MM.1S (cell line): ENCODE measurements at regions not wholly inside any gene's neighbourhood (a gene's known extent, or its start where the extent isn't known, plus 50 kb on each side); places are given as distances from the start of the nearest gene placed in this dataset.

Experiments
- DNase-seq: peaks from one replicate; pipeline ENCODE4 v3.0.0-alpha.2; 2015
- H2AFZ ChIP-seq: fragments of 300-600 bp; sonication (generic); 2 replicates; pipeline ENCODE4 v1.6.0; 2016; ENCODE audit warnings: antibody characterized with exemption, low read length
- H3F3A ChIP-seq: fragments of 300-600 bp; sonication (generic); 2 replicates; pipeline ENCODE4 v1.6.1; 2016; ENCODE audit warnings: mild to moderate bottlenecking, antibody characterized with exemption, low read length, moderate library complexity, mixed read lengths; ENCODE audit not compliant: insufficient read depth
- H3K27ac ChIP-seq: fragments of 300-600 bp; sonication (generic); 2 replicates; pipeline ENCODE4 v1.5.1; 2016; ENCODE audit warnings: mild to moderate bottlenecking, low read length
- H3K27me3 ChIP-seq: fragments of 300-600 bp; sonication (generic); replicated peaks from 2 replicates; pipeline ENCODE4 v1.6.0; 2016; ENCODE audit warnings: low read length; ENCODE audit not compliant: insufficient read depth
- H3K36me3 ChIP-seq: fragments of 300-600 bp; sonication (generic); replicated peaks from 2 replicates; pipeline ENCODE4 v1.6.1; 2016; ENCODE audit warnings: mild to moderate bottlenecking, low read length, mixed read lengths; ENCODE audit not compliant: insufficient read depth
- H3K4me1 ChIP-seq: fragments of 300-600 bp; sonication (generic); 2 replicates; pipeline ENCODE4 v1.6.1; 2016; ENCODE audit warnings: low read length, mixed read lengths
- H3K4me2 ChIP-seq: fragments of 300-600 bp; sonication (generic); 2 replicates; pipeline ENCODE4 v1.6.0; 2016; ENCODE audit warnings: low read depth, low read length
- H3K4me3 ChIP-seq: fragments of 300-600 bp; sonication (generic); 2 replicates; pipeline ENCODE4 v1.5.1; 2016; ENCODE audit warnings: low read length, mixed read lengths
- H3K79me2 ChIP-seq: fragments of 300-600 bp; sonication (generic); 2 replicates; pipeline ENCODE4 v1.6.1; 2016; ENCODE audit warnings: mixed run types, low read length, mixed read lengths
- H3K9ac ChIP-seq: fragments of 300-600 bp; sonication (generic); 2 replicates; pipeline ENCODE4 v1.6.1; 2016; ENCODE audit warnings: low read length, mixed read lengths
- H3K9me2 ChIP-seq: fragments of 300-600 bp; sonication (generic); replicated peaks from 2 replicates; pipeline ENCODE4 v1.6.1; 2016; ENCODE audit warnings: mild to moderate bottlenecking, low read length, mixed read lengths; ENCODE audit not compliant: insufficient read depth
- H3K9me3 ChIP-seq: fragments of 300-600 bp; sonication (generic); replicated peaks from 2 replicates; pipeline ENCODE4 v1.6.1; 2016; ENCODE audit warnings: mild to moderate bottlenecking, low read length, mixed read lengths; ENCODE audit not compliant: insufficient read depth
- H4K20me1 ChIP-seq: fragments of 300-600 bp; sonication (generic); 2 replicates; pipeline ENCODE4 v1.6.1; 2016; ENCODE audit warnings: mild to moderate bottlenecking, low read length, moderate library complexity, mixed read lengths; ENCODE audit not compliant: insufficient read depth
- EZH2 ChIP-seq: fragments of 300-600 bp; sonication (generic); optimal IDR thresholded peaks from 2 replicates; pipeline ENCODE3; 2017; ENCODE audit warnings: low read depth, mild to moderate bottlenecking, antibody characterized with exemption, low read length, mixed read lengths
- EZH2phosphoT487 ChIP-seq: fragments of 300-600 bp; sonication (generic); IDR thresholded peaks from 2 replicates; pipeline ENCODE4 v1.6.1; 2018; ENCODE audit warnings: antibody characterized with exemption, low read length
- TF ChIP-seq, protein P1 (sequence below): fragments of 300-600 bp; sonication (generic); IDR thresholded peaks from 2 replicates; pipeline ENCODE4 v1.5.1; 2016; ENCODE audit warnings: antibody characterized with exemption, low read length, mixed read lengths

GRCh38 chr22:46072981-46073682 lies 77.2 kb upstream of the PPARA start:
- Histone ChIP-seq H3K79me2 (peaks cover 62% of the 10 kb centered on the region), H3K36me3 (no peaks in the 10 kb centered on the region), H3K4me2 (no peak overlapping the region), H3K9ac (no peak overlapping the region), H3K9me2 (no peaks in the 10 kb centered on the region), H3K4me3 (no peak overlapping the region), H2AFZ (no peak overlapping the region), H3K9me3 (no peaks in the 10 kb centered on the region), H3K27me3 (no peaks in the 10 kb centered on the region), H3F3A (no peaks in the 10 kb centered on the region), H3K27ac (no peak overlapping the region), H4K20me1 (no peaks in the 10 kb centered on the region), H3K4me1 (no peaks in the 10 kb centered on the region)
- TF ChIP-seq EZH2 (no peak), EZH2phosphoT487 (no peak)
- TF ChIP-seq, protein P1, sequence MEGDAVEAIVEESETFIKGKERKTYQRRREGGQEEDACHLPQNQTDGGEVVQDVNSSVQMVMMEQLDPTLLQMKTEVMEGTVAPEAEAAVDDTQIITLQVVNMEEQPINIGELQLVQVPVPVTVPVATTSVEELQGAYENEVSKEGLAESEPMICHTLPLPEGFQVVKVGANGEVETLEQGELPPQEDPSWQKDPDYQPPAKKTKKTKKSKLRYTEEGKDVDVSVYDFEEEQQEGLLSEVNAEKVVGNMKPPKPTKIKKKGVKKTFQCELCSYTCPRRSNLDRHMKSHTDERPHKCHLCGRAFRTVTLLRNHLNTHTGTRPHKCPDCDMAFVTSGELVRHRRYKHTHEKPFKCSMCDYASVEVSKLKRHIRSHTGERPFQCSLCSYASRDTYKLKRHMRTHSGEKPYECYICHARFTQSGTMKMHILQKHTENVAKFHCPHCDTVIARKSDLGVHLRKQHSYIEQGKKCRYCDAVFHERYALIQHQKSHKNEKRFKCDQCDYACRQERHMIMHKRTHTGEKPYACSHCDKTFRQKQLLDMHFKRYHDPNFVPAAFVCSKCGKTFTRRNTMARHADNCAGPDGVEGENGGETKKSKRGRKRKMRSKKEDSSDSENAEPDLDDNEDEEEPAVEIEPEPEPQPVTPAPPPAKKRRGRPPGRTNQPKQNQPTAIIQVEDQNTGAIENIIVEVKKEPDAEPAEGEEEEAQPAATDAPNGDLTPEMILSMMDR: no peak
- no peak for DNase-seq

GRCh38 chr22:46073683-46074504 lies 76.4 kb upstream of the PPARA start:
- TF ChIP-seq, protein P1: no peak
- TF ChIP-seq EZH2phosphoT487 (no peak), EZH2 (no peak)
- Histone ChIP-seq H3K4me1 (no peaks in the 10 kb centered on the region), H3K4me3 (no peak overlapping the region), H4K20me1 (no peaks in the 10 kb centered on the region), H3F3A (no peaks in the 10 kb centered on the region), H3K36me3 (no peaks in the 10 kb centered on the region), H3K27ac (no peak overlapping the region), H3K27me3 (no peaks in the 10 kb centered on the region), H3K9me3 (no peaks in the 10 kb centered on the region), H3K79me2 (peaks cover 60% of the 10 kb centered on the region), H2AFZ (no peak overlapping the region), H3K9me2 (no peaks in the 10 kb centered on the region), H3K9ac (no peak overlapping the region), H3K4me2 (no peak overlapping the region)
- no peak for DNase-seq

DNA sequence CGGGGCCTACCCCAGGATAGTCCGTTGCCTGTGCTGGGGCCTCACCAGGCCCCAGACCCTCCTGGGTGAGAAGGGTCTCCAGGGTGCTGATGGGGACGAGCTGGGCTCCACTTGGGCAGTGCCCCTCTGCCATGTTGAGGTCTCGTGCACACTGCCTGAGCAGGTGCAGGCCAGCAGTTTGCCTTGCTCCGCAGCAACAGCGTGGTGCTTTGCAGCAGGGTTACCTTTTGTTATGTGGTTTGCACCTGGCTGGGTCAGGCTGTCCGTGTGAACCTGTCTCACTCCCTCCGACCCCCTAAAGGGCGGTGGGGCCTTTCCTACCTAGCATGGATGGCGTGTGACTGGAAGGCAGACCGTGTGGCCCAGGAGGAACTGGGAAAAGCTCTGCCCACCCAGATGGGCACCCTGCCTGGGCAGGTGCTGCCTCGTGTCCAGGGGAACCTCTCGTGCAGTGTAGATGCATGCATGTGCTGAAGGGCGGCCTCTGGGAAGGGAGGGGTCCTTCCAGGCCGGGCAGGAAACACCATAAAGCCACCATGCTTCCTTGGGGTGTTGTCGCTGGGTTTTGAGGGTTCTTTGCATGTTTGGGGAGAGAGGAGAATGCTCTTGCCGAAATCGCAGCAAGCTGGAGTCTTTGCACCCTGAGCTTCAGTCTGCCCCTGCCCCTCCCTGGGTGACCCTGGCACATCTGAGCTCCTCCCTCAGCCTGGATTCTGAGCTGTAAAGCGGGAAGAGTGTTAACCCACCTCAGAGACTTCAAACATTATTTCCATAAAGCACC lies 75.4 kb upstream of the PPARA start:
- Histone ChIP-seq H3K9ac (no peak overlapping the region), H3K4me2 (no peak overlapping the region), H4K20me1 (no peaks in the 10 kb centered on the region), H3K4me3 (no peak overlapping the region), H3K9me3 (no peaks in the 10 kb centered on the region), H3K79me2 (peaks cover 49% of the 10 kb centered on the region), H3K4me1 (no peaks in the 10 kb centered on the region), H3F3A (no peaks in the 10 kb centered on the region), H3K36me3 (no peaks in the 10 kb centered on the region), H3K27ac (no peak overlapping the region), H3K27me3 (no peaks in the 10 kb centered on the region), H3K9me2 (no peaks in the 10 kb centered on the region), H2AFZ (no peak overlapping the region)
- no peak for DNase-seq
- TF ChIP-seq, protein P1: no peak
- no peak for TF ChIP-seq EZH2phosphoT487
- no peak for TF ChIP-seq EZH2
